Liver (tissue), 3 donors: ENCODE measurements at regions not wholly inside any gene's neighbourhood (a gene's known extent, or its start where the extent isn't known, plus 50 kb on each side); places are given as distances from the start of the nearest gene placed in this dataset.

ENCODE experiments used
- GABPA ChIP-seq, 2 donors: IDR thresholded peaks in 1 of 2; conservative IDR thresholded peaks in 1 of 2; 2 replicates each; pipeline ENCODE4 v1.6.1; 2016; ENCODE audit warnings: antibody characterized with exemption in 2 of 2, mild to moderate bottlenecking in 1 of 2, moderate library complexity in 1 of 2
- JUND ChIP-seq, 2 donors: IDR thresholded peaks; 2 replicates each; pipeline ENCODE4 v1.6.1; 2016; ENCODE audit warnings: antibody characterized with exemption in 2 of 2
- RAD21 ChIP-seq, 2 donors: IDR thresholded peaks; 2 replicates each; pipeline ENCODE4 v1.6.1; 2016; ENCODE audit warnings: antibody characterized with exemption in 2 of 2, mild to moderate bottlenecking in 2 of 2
- RXRA ChIP-seq, 2 donors: IDR thresholded peaks; 2 replicates each; pipeline ENCODE4 v1.6.1; 2017 to 2018; ENCODE audit warnings: antibody characterized with exemption in 2 of 2, mild to moderate bottlenecking in 1 of 2
- SP1 ChIP-seq: IDR thresholded peaks from 2 replicates; pipeline ENCODE4 v1.6.1; 2018; ENCODE audit warnings: antibody characterized with exemption, mild to moderate bottlenecking
- YY1 ChIP-seq: IDR thresholded peaks from 2 replicates; pipeline ENCODE4 v1.6.1; 2016; ENCODE audit warnings: antibody characterized with exemption, mild to moderate bottlenecking
- TF ChIP-seq, protein P1 (sequence below): fragments of 150-350 bp; IDR thresholded peaks from 2 replicates; pipeline ENCODE4 v1.5.1; 2017; ENCODE audit warnings: improper control_type of control experiment, low read depth, low read length; ENCODE audit not compliant: missing input control
- TF ChIP-seq, protein P2 (sequence below): IDR thresholded peaks from 2 replicates; pipeline ENCODE4 v1.6.1; 2016; ENCODE audit warnings: antibody characterized with exemption, mild to moderate bottlenecking
- TF ChIP-seq, protein P3 (sequence below): IDR thresholded peaks from 2 replicates; pipeline ENCODE4 v1.6.1; 2016; ENCODE audit warnings: antibody characterized with exemption
- TF ChIP-seq, protein P4 (sequence below): IDR thresholded peaks from 2 replicates; pipeline ENCODE4 v1.6.1; 2016; ENCODE audit warnings: antibody characterized with exemption
- donor health status: healthy.
- donor health status: healthy.

DNA sequence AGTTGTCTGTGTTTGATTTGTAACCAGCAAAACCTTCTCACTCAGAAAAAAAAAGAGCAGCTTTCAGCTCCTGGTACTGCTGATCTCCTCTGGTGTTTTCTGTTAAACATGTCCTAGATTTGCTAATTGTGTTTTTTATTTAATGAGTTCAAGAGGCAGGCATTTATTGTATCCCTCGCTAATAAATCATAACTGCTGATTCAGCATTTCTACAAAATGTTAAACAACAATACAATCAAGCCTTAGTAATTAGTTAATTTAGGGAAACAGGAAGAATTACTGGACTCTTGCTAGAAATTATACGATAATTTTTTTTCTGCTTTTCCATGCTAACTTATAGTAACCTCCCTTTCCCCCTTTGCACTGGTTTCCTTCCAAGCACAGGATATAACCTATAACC is 66.8 kb upstream of the NRP1 start:
- TF ChIP-seq JUND (IDR thresholded peaks at IDR 0.05): no peak
- TF ChIP-seq, protein P1, sequence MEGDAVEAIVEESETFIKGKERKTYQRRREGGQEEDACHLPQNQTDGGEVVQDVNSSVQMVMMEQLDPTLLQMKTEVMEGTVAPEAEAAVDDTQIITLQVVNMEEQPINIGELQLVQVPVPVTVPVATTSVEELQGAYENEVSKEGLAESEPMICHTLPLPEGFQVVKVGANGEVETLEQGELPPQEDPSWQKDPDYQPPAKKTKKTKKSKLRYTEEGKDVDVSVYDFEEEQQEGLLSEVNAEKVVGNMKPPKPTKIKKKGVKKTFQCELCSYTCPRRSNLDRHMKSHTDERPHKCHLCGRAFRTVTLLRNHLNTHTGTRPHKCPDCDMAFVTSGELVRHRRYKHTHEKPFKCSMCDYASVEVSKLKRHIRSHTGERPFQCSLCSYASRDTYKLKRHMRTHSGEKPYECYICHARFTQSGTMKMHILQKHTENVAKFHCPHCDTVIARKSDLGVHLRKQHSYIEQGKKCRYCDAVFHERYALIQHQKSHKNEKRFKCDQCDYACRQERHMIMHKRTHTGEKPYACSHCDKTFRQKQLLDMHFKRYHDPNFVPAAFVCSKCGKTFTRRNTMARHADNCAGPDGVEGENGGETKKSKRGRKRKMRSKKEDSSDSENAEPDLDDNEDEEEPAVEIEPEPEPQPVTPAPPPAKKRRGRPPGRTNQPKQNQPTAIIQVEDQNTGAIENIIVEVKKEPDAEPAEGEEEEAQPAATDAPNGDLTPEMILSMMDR: no peak
- TF ChIP-seq SP1: no peak
- TF ChIP-seq, protein P2, sequence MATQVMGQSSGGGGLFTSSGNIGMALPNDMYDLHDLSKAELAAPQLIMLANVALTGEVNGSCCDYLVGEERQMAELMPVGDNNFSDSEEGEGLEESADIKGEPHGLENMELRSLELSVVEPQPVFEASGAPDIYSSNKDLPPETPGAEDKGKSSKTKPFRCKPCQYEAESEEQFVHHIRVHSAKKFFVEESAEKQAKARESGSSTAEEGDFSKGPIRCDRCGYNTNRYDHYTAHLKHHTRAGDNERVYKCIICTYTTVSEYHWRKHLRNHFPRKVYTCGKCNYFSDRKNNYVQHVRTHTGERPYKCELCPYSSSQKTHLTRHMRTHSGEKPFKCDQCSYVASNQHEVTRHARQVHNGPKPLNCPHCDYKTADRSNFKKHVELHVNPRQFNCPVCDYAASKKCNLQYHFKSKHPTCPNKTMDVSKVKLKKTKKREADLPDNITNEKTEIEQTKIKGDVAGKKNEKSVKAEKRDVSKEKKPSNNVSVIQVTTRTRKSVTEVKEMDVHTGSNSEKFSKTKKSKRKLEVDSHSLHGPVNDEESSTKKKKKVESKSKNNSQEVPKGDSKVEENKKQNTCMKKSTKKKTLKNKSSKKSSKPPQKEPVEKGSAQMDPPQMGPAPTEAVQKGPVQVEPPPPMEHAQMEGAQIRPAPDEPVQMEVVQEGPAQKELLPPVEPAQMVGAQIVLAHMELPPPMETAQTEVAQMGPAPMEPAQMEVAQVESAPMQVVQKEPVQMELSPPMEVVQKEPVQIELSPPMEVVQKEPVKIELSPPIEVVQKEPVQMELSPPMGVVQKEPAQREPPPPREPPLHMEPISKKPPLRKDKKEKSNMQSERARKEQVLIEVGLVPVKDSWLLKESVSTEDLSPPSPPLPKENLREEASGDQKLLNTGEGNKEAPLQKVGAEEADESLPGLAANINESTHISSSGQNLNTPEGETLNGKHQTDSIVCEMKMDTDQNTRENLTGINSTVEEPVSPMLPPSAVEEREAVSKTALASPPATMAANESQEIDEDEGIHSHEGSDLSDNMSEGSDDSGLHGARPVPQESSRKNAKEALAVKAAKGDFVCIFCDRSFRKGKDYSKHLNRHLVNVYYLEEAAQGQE: no peak
- TF ChIP-seq RXRA (IDR thresholded peaks at IDR 0.05): no peak
- no peak for TF ChIP-seq GABPA (IDR thresholded peaks at IDR 0.05 in 1 of 2, conservative IDR thresholded peaks at IDR 0.05 in 1 of 2)
- TF ChIP-seq, protein P3, sequence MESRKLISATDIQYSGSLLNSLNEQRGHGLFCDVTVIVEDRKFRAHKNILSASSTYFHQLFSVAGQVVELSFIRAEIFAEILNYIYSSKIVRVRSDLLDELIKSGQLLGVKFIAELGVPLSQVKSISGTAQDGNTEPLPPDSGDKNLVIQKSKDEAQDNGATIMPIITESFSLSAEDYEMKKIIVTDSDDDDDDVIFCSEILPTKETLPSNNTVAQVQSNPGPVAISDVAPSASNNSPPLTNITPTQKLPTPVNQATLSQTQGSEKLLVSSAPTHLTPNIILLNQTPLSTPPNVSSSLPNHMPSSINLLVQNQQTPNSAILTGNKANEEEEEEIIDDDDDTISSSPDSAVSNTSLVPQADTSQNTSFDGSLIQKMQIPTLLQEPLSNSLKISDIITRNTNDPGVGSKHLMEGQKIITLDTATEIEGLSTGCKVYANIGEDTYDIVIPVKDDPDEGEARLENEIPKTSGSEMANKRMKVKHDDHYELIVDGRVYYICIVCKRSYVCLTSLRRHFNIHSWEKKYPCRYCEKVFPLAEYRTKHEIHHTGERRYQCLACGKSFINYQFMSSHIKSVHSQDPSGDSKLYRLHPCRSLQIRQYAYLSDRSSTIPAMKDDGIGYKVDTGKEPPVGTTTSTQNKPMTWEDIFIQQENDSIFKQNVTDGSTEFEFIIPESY: no peak
- TF ChIP-seq RAD21 (IDR thresholded peaks at IDR 0.05): no peak
- TF ChIP-seq, protein P4, sequence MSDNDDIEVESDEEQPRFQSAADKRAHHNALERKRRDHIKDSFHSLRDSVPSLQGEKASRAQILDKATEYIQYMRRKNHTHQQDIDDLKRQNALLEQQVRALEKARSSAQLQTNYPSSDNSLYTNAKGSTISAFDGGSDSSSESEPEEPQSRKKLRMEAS: no peak
- TF ChIP-seq YY1: no peak
